Sigmoid colon (tissue), 4 donors: ENCODE measurements at regions not wholly inside any gene's neighbourhood (a gene's known extent, or its start where the extent isn't known, plus 50 kb on each side); places are given as distances from the start of the nearest gene placed in this dataset.

Experiments
- CTCF ChIP-seq, 4 experiments: fragments of 450-650 bp in 3 of 4; fragments of 200-600 bp in 1 of 4; IDR thresholded peaks; one replicate each; pipeline ENCODE4 v1.5.1; 2016 to 2019; ENCODE audit warnings: antibody characterized with exemption in 4 of 4, mild to moderate bottlenecking in 3 of 4, moderate library complexity in 2 of 4
- EP300 ChIP-seq, 4 donors: sonication (generic); formaldehyde crosslinking; IDR thresholded peaks; one replicate each; pipeline ENCODE4 v1.6.1; 2017; ENCODE audit warnings: antibody characterized with exemption in 4 of 4
- POLR2A ChIP-seq, 2 donors: fragments of 450-650 bp; IDR thresholded peaks; one replicate each; pipeline ENCODE4 v1.6.1; 2016; ENCODE audit warnings: antibody characterized with exemption in 2 of 2, mild to moderate bottlenecking in 2 of 2, moderate library complexity in 2 of 2
- POLR2AphosphoS5 ChIP-seq, 4 donors: sonication (generic); formaldehyde crosslinking; IDR thresholded peaks; one replicate each; pipeline ENCODE4 v1.6.1; 2017; ENCODE audit warnings: antibody characterized with exemption in 4 of 4

GRCh38 chr2:234322766-234323465 is 174.0 kb downstream of the ARL4C start:
- TF ChIP-seq CTCF (IDR thresholded peaks at IDR 0.05) (no peak), POLR2A (IDR thresholded peaks at IDR 0.05) (no peak), POLR2AphosphoS5 (IDR thresholded peaks at IDR 0.05) (no peak), EP300 (IDR thresholded peaks at IDR 0.05) (no peak)
